Choroid plexus epithelial cell (primary cell): ENCODE measurements at regions not wholly inside any gene's neighbourhood (a gene's known extent, or its start where the extent isn't known, plus 50 kb on each side); places are given as distances from the start of the nearest gene placed in this dataset.
"Not testable (repeated sequence)": the region's sequence is repeated elsewhere in the genome, so short reads cannot be mapped to it uniquely, and the experiment has no call there.

Experiments
- DNase-seq: peaks from one replicate; pipeline ENCODE4 v3.0.0-alpha.2; 2010; ENCODE audit warnings: low read depth
- H3K4me3 ChIP-seq: 2 replicates; pipeline ENCODE4 v1.5.1; 2011; ENCODE audit warnings: low read depth, mild to moderate bottlenecking, control low read depth, low read length, moderate library complexity
- TF ChIP-seq, protein P1 (sequence below): conservative IDR thresholded peaks from 2 replicates; pipeline ENCODE4 v1.5.1; 2011; ENCODE audit warnings: low read depth, mild to moderate bottlenecking, control low read depth, inconsistent platforms, low read length, moderate library complexity

DNA sequence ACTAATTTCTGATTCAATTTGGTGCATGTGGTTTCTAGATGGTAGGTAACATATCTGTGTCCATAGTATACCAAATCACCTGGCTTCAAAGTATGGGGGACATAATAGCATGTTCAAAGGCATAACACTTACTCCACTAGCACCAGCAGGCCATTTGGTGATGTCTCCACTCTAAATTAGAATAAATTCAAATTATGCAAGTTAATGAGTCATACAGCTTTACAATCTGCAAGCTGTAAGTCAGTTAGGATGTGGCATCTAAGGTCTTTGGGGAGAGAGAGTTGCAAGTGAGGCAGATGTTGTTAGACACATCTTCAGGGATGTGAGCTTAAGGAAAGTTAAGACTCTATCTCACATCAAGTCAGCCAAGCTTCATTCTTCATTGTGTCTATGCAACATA lies 506.4 kb upstream of the GRM3 start:
- TF ChIP-seq, protein P1, sequence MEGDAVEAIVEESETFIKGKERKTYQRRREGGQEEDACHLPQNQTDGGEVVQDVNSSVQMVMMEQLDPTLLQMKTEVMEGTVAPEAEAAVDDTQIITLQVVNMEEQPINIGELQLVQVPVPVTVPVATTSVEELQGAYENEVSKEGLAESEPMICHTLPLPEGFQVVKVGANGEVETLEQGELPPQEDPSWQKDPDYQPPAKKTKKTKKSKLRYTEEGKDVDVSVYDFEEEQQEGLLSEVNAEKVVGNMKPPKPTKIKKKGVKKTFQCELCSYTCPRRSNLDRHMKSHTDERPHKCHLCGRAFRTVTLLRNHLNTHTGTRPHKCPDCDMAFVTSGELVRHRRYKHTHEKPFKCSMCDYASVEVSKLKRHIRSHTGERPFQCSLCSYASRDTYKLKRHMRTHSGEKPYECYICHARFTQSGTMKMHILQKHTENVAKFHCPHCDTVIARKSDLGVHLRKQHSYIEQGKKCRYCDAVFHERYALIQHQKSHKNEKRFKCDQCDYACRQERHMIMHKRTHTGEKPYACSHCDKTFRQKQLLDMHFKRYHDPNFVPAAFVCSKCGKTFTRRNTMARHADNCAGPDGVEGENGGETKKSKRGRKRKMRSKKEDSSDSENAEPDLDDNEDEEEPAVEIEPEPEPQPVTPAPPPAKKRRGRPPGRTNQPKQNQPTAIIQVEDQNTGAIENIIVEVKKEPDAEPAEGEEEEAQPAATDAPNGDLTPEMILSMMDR, result no peak
- no peak for DNase-seq
- H3K4me3 ChIP-seq, result no peak overlapping the region

DNA sequence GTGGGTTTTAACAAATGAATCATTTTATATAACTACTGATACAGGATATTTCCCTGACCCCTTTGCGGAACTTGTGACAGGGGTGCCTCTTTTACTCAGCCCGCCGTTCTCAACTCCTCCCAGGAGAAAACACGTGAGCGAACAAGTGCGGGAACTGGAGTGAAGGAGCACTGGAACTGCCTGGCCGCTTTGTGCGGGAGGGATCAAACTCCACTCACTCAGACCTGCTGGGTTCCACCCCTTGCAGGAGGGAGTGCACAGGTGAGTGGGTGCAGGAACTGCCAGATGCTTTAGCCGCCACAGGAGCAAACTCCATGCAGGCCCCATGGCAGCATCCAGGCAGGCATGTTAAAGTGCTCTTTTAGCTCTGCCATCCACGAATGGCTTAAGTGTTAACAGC lies 513.4 kb upstream of the GRM3 start:
- TF ChIP-seq, protein P1, result no peak
- no peak for DNase-seq
- no peak overlapping the region for H3K4me3 ChIP-seq

DNA sequence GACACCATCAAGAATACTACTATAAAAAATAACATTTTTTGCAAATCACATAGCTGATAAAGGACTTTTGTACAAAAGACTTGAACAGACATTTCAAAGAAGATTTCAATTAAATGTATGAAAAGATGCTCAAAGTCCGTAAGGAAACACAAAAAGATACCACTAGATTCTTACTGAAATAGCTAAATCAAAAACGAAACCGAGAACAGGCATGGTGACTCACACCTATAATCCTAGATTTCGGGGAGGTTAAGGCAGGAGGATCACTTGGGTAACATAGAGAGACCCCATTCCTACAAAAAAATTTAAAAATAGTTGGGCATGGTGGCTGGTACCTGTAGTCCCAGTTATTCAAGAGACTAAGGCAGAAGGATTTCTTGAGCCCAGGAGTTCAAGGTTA lies 520.2 kb upstream of the GRM3 start:
- DNase-seq, result no peak
- H3K4me3 ChIP-seq, result no peak overlapping the region
- TF ChIP-seq, protein P1, result no peak

DNA sequence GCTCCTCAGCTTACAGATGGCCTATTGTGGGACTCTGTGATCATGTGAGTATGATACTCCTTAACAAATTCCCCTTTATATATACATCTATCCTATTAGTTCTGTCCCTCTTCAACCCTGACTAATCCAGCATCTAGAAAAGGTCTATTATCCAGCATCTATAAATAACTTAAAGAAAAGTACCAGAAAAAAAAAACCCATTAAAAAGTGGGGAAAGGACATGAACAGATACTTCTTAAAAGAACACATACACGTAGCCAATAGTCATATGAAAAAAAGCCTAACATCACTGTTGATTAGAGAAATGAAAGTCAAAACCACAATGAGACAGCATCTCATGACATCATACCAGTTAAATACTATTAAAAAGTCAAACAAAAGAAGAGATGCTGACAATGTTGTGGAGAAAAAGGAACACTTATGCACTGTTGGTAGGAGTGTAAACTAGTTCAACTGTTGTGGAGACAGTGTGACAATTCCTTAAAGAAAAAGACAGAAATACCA lies 549.5 kb upstream of the GRM3 start:
- TF ChIP-seq, protein P1, result no peak
- no peak for DNase-seq
- H3K4me3 ChIP-seq, result no peak overlapping the region

DNA sequence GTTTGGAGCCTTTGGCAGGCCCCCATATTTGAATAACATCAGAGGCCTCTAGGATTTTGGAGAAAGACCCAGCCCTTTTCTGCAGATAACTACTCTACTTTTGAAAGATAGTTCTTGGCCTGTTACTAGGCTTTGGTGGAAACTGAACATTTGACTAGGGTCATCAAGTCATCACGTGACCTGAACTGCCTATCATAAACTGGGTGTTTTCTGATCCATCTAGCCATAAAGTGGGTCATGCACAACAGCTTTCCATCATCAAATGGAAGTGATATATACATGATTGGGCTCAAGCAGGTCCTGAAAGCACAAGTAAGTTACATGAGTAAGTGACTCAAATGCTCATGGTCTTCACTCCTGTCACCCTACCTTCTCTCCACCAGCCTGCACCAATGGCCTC lies 552.3 kb upstream of the GRM3 start:
- TF ChIP-seq, protein P1, result no peak
- H3K4me3 ChIP-seq, result no peak overlapping the region
- DNase-seq, result no peak

DNA sequence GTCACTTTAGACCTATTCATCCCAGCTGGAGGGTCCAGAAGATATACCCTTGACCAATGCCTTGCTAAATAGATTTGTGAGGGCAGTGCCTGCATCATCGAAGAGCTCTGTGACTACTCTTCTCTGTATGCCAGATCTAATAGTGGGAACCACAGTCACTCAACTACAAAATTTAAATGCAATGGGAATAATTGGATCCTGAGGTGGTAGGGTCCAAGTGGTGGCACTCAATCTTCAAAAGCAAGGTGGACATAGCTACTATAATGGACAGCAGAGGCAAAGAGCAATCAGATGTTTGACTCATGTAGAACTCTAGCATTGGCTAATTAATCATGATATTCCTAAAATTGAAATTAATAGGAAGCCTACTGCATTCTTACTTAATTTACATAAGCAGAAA lies 554.3 kb upstream of the GRM3 start:
- DNase-seq, result no peak
- TF ChIP-seq, protein P1, result no peak
- H3K4me3 ChIP-seq, result no peak overlapping the region

DNA sequence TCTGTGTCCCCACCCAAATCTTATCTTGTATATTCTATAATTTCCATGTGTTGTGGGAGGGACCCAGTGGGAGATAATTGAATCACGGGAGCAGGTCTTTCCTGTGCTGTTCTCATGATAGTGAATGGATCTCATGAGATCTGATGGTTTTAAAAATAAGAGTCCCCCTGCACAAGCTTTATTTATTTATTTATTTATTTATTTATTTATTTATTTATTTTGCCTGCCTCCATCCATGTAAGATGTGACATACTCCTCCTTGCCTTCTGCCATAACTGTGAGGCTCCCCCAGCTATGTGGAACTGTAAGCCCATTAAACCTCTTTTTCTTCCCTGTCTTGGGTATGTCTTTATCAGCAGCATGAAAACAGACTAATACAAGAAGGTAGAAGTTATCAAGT lies 579.1 kb upstream of the GRM3 start:
- not testable (repeated sequence) for H3K4me3 ChIP-seq, DNase-seq

DNA sequence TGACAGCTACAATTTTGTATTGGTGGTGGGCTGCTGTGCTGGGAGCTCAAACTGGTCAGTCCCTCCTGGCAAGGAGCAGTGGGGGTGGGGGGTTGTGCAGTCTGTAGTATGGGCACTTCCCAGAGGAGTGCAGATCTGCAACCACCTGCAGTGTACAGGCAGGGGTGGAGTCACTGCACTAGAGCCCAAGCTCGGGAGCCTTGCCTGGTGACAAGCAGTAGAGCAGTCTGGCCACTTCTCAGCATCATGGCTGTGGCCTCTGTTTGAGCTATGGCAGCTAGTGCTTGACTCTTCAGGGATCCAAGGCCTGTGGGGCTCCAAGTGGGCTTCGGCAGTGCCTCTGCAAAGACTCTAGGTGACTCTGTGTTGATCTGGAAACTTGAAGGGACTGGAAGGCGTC lies 585.1 kb upstream of the GRM3 start:
- TF ChIP-seq, protein P1, result no peak
- no peak overlapping the region for H3K4me3 ChIP-seq
- no peak for DNase-seq
